ENCODE measurements at regions not wholly inside any gene's neighbourhood (a gene's known extent, or its start where the extent isn't known, plus 50 kb on each side); places are given as distances from the start of the nearest gene placed in this dataset.

GRCh38 chrX:23525531-23525930, 141.8 kb upstream of the PRDX4 start:
- TF ChIP-seq CTCF (IDR thresholded peaks at IDR 0.05) (no peak), POLR2AphosphoS5 (IDR thresholded peaks at IDR 0.05; ENCODE audit: low read depth, low read length) (no peak), REST (IDR thresholded peaks at IDR 0.05; ENCODE audit: insufficient read depth in 1 of 2, low read depth in 2 of 2, low read length in 1 of 2) (no peak), SIN3A (IDR thresholded peaks at IDR 0.05; ENCODE audit: borderline replicate concordance, insufficient read depth, low read depth, low read length) (no peak), TCF7L2 (IDR thresholded peaks at IDR 0.05; ENCODE audit: low read depth, low read length) (no peak)
